ENCODE measurements at regions not wholly inside any gene's neighbourhood (a gene's known extent, or its start where the extent isn't known, plus 50 kb on each side); places are given as distances from the start of the nearest gene placed in this dataset.
"Not testable (repeated sequence)": the region's sequence is repeated elsewhere in the genome, so short reads cannot be mapped to it uniquely, and the experiment has no call there.

- no peak overlapping the region for H3K4me3 ChIP-seq (ENCODE audit: low read depth, low read length)
- no peak for TF ChIP-seq CTCF (IDR thresholded peaks at IDR 0.05; ENCODE audit: insufficient read depth, low read depth, low read length)
- DNase-seq (ENCODE audit: low read depth): no peak
Observed at GRCh38 chr2:19632403-19632991, 269.3 kb downstream of the TTC32 start.

- TF ChIP-seq CTCF (IDR thresholded peaks at IDR 0.05; ENCODE audit: insufficient read depth, low read depth, low read length): no peak
- no peak for DNase-seq (ENCODE audit: low read depth)
- H3K4me3 ChIP-seq (ENCODE audit: low read depth, low read length): no peak overlapping the region
Observed at GRCh38 chr2:19631871-19632270, 269.9 kb downstream of the TTC32 start.

- no peak for TF ChIP-seq CTCF (IDR thresholded peaks at IDR 0.05; ENCODE audit: insufficient read depth, low read depth, low read length)
- no peak overlapping the region for H3K4me3 ChIP-seq (ENCODE audit: low read depth, low read length)
- no peak for DNase-seq (ENCODE audit: low read depth)
Observed at GRCh38 chr2:19630921-19631320, 270.9 kb downstream of the TTC32 start.

GRCh38 chr2:19627359-19627758, 268.9 kb upstream of the OSR1 start:
- TF ChIP-seq CTCF (IDR thresholded peaks at IDR 0.05; ENCODE audit: insufficient read depth, low read depth, low read length): no peak
- no peak overlapping the region for H3K4me3 ChIP-seq (ENCODE audit: low read depth, low read length)
- DNase-seq (ENCODE audit: low read depth): no peak

- TF ChIP-seq CTCF (IDR thresholded peaks at IDR 0.05; ENCODE audit: insufficient read depth, low read depth, low read length): no peak
- peak; percentile 28 for DNase-seq (ENCODE audit: low read depth)
- no peak overlapping the region for H3K4me3 ChIP-seq (ENCODE audit: low read depth, low read length)
Observed at GRCh38 chr2:19623488-19623887, 265.1 kb upstream of the OSR1 start.

- TF ChIP-seq CTCF (IDR thresholded peaks at IDR 0.05; ENCODE audit: insufficient read depth, low read depth, low read length): no peak
- no peak for DNase-seq (ENCODE audit: low read depth)
- no peak overlapping the region for H3K4me3 ChIP-seq (ENCODE audit: low read depth, low read length)
Observed at GRCh38 chr2:19617257-19617848, 258.9 kb upstream of the OSR1 start.

GRCh38 chr2:19615402-19615801, 257.0 kb upstream of the OSR1 start:
- DNase-seq (ENCODE audit: low read depth); H3K4me3 ChIP-seq (ENCODE audit: low read depth, low read length): not testable (repeated sequence)

Data from fibroblast of villous mesenchyme (primary cell).